Stimulated activated CD8-positive, alpha-beta memory T cell treated with anti-CD3 and anti-CD28 coated beads, Interleukin-15, amount 100 ng/mL, for 1 hour (primary cell): ENCODE measurements at regions not wholly inside any gene's neighbourhood (a gene's known extent, or its start where the extent isn't known, plus 50 kb on each side); places are given as distances from the start of the nearest gene placed in this dataset.

Experiments
- DNase-seq: peaks from one replicate; pipeline ENCODE4 v3.0.0-alpha.2; 2020; ENCODE audit warnings: low read depth

DNA sequence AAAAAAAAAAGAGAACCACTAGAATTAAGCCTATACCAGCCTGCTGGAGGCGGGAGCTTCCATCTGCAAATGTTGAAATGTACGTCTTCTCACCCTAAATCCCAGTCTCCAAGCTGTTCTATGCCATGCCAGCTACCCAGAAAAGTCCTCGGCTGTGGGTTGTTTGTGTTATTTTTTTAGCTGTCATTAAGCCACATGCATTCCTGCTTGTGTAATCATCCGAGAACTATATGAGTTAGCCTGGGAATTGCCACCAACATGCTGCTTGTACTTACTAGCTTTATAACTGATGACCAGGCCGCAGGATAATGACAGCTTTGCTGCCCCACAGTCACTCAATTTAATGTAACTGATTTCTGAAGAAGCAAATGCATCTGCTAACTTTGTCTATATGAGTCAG is 313.9 kb upstream of the SALL1 start:
- DNase-seq = no peak

DNA sequence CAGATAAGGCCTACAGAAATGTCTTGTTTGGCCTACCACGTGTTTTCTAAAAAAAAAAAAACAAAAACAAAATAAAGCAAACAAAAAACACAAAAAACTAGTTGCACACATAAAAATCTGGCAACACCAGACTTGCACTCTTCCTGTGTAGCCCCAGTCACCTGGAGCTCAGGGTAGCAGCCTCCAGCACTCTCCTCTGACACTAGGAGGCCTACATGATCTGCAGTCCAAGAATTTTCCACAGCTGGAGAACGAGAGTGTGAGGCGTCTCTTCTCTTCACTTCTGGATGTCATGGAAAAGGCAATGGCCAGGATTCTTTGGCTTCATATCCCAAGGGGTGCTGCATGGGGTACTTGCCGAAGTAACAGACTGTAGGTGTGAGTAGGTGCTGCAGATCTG is 310.2 kb upstream of the SALL1 start:
- DNase-seq = no peak

DNA sequence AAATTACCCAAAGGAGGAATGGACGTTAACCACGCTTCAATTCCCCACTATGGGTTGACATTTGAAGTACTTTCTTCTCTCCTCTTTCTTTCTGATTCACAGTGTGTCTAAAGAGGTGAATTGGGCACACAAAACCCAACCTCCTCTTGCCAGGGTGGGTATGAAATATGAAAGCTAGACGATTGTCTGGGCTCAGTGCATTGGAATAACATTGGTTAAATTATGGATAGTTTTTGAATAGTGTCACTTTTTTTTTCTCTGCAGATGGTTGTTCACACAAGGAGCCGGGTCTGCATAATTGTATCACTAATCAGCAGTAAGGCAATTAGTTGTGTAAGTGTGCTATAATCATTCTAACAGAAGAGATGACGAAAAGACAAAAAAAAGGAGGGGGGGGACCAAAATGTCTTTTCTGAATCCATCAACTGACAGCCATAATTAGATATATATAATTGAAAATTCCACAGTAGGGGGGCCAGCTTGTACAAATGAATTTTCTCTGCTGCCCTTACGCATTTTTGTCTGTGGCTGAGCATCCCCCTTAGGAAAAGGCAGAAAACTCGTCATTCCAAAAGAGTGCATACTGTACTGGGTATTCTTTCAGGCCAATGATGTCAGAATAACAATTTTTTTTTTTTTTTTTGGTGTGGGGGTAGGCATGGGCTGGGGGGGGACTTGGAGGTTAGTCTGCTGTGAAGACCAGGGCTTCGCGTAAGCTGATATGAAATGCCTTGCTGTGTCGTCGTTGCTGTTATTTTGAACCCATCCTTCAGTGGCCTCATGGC is 307.5 kb upstream of the SALL1 start:
- DNase-seq = no peak

DNA sequence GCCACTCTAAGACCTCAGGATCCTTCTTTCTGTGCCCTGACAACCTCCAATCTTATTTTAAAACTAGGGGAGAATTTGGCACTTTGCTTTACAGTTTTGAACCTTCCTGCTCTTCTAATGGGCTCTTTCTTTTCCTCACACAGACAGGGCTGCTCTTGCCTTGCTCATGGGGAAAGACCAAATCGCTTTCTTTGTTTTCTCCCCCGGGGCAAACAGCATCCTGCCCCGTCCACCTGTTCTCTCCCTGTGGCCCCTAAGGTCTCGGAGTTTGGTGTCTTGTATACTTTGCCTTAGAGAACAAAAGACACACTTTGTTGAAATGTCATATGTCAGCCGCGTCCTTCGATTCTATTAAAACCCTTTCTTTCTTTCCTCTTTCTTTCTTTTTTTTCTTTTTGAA is 306.7 kb upstream of the SALL1 start:
- no peak for DNase-seq

DNA sequence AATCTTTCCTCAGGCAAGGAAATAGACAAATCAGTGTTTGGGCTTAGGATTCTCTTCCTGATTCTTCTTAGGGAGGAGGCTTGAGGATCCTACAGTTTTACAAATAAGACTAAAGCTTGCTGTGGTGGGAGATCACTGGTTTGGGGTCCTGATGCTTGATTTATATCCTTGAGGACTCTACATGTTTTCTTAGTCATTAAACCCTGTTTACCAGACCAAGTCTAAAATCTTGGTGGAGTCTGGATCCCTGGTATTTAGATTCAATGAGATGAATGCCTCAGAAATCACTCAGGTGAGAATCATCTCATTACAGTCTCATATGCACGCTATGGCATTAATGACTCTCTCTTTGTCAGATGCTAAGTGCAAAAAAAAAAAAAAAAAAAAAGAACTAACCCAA is 304.3 kb upstream of the SALL1 start:
- no peak for DNase-seq

DNA sequence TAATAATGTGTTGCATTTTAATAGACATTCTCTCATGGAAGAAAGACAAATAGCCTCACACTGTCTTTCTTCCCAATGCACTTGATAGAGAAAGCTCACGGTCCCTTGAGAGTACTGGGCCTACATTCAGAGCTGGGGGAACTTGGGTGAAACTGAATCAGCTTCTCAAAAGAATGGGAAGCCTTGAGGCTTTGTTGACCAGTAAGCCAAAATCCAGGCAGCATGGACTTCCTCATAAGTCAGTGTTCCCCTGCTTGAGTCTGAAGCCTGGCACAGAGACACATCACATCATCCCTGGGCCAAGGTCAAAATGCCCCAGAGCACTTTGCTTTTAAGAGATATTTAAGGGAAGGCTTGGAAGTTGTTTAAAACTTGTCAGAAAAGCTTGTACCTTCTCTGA is 302.2 kb upstream of the SALL1 start:
- no peak for DNase-seq

DNA sequence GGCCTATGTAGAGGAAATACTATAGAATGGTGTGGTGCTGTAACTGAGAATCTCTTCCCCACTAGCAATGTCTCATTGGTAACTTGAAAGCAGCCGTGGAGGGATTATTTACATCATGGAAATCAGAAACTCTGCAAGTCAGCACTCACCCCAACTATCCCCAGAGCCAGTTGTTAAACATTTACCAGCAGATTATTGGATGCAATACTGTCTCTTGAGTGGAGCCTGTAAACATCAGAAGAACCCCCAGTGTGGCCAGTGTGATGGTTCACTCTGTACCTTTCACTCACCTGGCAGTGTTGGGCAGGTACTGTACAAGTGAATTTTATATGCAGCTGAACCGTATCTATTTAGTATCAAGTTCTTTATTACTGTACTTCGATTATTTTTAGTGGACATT is 299.8 kb upstream of the SALL1 start:
- DNase-seq = no peak

DNA sequence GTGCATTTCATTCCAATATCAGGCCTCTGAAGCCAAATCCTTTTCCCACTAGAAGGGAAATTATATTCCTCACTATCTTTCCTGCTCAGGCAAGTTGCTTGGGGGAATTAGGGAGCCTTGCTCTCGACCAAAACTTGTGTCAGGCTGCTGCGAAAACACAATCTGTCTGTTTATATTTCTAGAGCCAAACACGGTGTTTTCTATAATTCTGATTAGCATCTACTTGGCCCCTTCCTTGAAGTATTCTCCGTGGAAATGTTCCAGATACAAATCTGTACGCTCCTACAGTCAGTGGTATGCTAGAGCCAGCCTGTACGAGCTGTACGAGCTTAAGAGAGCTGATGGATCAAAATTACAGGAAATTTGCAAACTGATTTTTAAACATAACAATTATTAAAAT is 299.3 kb upstream of the SALL1 start:
- DNase-seq = no peak

DNA sequence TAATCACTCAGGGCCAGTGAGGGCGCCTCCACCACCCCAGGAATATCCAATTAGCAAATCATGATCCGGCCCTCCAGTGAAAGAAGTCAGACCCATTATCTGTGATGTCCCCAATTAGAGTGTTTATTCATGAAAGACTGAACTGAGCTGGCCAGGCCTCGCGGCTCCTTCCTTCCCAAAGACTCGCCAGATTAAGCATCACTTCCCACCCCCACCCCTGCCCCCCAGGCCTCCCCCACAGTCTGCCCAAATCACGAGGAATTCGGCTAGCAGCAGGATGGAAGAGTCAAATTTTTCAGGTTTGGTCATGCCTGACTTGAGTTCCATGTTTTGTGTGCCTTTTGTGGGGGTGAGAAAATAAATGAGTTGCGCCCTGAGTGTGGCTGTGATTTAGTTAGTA is 298.4 kb upstream of the SALL1 start:
- no peak for DNase-seq

DNA sequence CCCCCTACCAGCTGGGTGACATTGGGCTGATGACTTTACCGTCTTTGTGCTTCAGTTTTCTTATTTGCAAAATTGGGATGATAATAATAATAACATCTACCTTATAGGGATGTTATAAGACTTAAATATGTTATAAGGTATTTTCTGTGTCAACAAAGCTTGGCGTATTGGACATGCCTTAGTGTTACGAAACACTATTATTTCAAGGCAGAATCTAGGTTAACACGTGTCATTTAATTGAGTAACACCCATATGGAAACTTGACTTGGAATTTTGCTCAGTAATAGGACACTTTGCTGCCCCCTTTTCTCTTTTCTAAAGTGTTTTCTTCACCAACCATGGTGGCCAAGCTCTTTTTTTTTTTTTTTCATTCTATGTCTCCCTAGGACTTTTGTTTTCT is 294.2 kb upstream of the SALL1 start:
- no peak for DNase-seq

DNA sequence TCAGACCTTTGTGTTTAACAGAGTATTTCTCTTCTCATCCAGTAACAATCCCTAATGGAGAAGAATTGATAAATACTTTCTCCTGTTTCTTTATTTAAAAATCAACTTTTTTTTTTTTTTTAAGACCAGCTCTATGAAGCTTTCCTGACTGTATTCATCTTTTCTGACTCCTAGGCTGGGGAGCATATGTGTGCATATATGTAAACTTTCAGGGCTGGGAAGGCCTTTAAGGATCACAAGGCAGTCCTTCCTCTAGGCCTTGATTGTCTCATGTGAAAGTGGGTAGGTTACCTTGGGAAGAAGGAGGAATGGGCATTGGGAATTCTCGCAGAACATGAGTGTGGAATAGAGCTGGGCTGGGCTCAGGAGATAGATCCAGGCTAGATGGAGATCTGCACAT is 292.9 kb upstream of the SALL1 start:
- DNase-seq = no peak

DNA sequence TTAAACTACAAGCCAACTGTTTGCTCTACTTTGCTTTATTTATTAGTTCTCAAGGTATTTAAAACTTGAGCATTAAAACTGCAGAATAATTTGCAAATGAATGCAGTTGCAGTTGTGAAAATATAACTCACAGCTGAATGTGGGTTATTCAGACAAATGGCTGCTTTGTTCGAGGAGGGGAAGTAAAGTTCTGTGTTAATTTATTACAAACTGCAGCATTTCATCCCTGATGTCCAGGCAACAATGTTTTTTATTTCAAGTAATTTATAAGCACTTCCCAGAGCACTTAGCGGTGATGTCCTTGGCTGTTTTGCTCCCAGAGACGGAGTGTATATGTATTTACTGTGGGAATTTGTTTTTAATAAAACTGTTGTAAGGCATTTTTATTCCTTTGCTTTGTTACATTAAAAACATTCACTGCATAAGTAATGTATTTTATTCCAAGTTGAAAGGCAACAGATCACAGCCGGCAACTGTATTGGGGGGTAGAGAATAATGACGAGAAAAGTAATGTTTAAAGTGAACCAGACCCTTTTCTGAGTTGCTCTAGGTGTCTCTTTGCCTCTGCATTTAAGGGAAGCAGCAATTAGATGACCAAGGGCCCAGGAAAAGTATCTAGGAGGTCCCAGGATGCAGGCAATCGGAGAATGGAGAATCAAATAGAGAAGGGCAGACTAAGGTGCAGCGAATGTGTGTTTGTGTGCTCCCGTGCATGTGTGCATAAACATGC is 291.2 kb upstream of the SALL1 start:
- no peak for DNase-seq

DNA sequence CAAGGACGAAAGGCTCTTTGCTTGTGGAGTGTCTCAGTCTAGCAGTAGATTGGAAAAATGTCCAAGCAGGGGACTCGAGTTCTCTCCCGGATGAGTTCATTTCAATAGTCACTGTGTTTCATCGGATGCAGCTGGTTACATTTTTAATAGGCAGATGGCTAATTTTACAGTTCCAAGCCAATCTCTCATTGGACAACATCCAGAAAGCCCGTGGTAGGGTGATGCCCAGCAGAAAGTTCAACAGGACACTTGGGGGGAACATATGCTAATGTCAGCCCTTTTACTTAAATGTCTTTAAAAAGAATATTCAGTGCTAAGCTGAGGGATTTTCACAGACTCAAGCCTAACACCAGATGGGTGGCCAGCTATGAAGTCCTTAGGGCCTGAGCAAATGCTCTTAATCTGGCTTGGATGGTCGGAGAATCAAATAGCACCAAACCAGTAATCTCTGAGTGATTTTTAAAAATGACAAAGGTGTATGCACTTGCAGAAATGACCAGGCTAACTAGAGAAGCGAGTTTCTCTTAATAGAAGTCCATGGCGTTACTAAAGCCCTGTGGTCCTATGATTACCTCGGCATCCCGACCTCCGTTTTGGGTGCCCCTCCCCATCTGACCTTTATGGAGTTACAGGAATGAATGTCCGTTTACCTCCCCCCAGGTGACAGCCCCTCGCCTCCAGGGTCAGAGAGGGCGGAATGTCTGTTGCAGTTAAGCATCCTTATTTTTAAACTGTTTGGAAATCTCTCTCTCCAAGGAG is 289.2 kb upstream of the SALL1 start:
- DNase-seq = no peak

DNA sequence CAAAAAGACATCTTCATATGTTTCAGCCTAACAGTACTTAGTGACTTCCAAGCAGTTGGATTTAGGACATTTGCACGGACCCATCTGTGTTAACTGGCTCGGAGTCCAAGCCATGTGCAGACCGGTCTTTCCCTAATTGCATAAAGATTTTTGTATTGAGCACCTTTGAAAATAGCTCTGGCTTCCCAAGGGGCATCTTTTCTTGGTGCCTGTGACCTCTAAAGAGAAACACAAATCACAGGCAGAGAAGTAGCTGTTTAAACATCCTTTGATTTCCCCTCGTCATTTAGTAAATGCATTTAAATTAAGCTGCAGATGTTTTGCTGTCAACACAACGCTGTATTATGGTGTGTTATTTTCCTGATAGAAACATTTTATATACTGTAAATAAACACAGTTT is 288.2 kb upstream of the SALL1 start:
- no peak for DNase-seq

DNA sequence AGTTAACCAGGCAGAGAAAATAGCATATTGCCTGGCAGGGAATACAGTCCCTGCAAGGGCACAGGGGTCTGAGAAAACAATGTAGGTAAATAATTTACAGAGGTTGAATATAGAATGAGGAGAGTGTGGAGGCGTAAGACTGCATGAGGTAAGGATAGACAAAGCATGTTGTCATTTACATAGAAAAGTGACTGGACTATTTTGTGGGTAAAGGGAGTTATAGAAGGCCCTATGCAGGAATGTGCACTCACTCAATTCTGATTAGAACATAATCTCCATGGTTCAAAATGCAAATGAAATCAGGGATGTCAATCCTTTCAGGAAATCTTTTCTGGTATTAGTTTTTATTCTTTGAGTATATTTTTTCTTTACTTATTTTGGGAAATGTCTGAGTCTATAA is 285.7 kb upstream of the SALL1 start:
- DNase-seq = no peak

DNA sequence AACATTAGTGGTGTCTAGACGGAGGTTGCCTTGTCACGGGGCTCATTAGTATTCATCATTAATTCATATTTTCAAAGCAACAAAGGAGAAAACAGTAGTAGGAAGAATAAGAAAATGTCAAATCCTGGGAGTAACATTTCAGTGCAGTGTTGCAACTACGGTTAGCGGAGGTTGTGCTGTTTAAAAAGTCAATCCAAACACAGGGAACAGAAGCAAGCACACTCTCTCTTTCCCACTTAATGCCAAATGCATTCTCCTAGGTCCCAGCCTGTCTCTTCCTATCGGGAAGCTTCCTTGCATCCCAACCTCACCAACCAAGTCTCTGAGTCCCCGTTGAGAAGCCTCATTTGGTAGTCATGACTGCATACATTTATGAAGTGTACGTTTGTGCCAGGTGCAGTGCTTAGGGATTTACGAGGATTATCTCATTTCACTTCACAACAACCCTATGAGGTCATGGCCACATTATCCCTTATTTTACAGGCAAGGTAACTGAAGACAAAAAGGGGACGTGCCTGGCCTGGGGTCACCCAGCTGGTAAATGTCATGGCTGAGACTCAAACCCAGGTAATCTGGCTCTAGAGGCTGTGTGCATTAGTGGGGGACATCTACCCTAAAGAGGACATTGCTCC is 283.6 kb upstream of the SALL1 start:
- DNase-seq = no peak

DNA sequence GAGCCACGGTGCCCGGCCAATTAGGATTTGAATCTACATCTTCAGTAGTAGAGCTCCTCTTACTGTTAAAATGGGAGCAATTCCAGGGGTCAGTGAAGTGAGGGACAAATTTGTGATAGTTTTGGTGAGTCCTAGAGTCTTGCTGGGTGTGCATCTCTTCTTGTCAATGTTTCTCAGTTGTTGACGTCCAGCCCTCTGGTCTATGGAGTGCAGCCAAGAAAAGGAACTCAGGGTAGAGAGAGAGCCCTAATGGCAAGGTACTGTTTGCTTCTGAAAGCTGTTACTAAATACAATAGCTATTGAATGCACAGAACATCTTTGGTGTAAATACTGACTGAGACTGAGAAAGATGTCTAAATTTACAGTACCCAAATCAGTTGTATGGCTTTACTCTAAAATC is 282.5 kb upstream of the SALL1 start:
- no peak for DNase-seq

DNA sequence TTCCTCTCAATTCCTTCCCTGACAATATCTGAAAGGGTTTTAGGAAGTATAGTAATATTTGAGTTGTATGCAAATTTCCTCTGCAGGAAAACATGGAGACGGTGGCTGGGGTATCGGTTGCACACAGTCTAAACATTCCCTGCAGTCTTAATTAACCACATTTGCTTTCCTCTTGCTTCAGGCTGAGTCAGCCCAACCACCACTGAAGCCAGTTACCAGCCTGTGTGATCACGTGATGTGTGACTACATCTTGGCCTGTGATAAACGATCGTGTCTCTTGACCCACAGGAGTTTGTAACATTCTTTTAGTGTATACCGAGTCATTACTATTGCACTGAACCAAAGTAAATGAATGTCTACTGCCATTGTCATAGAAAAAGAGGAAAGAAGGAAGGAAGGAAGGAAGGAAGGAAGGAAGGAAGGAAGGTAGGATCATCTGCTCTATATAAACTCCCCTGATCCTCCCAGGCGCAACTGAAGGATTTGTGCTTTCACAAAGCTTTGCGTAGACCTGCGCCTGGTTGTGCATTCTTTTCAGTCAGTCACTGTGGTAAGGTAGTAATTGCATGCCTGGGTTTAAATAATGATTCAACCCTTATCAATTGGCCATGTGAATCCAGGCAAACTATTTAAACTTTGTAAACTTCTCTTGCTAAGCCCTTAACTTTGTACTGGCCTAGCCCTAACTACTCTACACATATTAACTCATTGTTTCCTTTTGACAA is 280.6 kb upstream of the SALL1 start:
- DNase-seq = no peak

DNA sequence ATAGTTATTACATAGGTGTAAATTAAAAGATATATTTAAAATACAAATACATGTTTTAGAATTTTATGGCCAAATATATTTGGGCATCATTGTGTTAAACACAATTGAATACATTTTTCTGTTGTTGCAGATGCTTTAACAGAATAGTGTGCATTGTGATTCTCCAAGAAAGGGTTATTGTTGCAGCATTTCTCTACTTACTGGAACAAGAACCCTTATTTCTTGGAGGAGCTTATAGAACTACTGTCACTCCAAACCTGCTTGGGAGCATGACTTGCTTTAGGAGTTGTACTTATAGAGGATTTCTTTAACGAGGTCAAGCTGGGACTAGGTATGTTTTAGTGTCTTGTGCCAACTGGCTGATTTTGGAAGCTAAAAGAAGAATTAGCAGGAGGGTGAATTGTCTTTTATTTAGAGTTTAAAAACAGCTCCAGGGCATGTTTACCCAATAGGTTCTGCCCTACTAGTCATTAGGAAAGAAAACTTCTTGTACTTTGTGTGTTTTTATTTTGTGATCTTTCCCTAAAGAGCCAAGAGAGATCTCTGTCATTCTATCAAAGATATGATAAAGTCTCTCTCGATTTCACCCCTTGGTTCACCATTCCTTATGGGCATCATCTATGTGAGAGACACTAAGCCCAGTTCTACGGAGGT is 279.8 kb upstream of the SALL1 start:
- no peak for DNase-seq

DNA sequence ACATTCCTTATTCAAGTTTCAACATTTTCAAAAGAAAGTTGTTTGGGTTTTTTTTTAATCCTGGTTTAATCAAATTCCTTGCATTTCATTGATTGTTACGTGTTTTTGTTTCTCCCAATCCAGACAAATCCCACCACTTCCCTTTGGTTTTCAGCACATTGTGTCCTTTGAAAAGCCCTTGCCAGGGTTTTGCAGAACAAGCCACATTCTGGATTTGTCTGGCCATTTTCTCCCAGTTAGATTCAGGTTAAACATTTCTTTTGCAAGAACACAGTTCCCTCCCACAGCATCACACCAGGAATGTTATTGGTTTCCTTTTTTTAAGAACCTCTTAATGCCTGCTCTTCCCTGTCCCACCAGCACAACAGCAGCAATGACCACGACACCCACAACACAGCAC is 278.0 kb upstream of the SALL1 start:
- no peak for DNase-seq

DNA sequence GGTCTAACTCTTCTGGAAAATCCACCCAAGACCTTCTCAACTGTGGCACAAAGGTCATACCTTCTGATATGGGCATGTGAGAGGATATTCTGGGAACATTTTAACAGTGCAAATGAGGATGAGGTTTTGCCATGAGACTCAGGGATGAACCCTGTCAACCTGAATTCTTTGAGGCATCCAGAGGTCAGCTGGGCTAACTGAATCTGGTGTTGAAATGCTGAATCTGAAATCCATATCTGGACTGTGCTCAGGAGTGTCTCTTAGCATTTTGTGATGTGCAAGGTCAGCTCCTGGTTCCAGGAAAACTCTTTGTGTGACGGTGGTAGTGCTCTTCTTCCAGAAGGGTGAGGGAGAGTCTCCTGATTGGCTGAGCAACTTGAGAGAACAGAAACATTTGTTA is 276.0 kb upstream of the SALL1 start:
- no peak for DNase-seq

DNA sequence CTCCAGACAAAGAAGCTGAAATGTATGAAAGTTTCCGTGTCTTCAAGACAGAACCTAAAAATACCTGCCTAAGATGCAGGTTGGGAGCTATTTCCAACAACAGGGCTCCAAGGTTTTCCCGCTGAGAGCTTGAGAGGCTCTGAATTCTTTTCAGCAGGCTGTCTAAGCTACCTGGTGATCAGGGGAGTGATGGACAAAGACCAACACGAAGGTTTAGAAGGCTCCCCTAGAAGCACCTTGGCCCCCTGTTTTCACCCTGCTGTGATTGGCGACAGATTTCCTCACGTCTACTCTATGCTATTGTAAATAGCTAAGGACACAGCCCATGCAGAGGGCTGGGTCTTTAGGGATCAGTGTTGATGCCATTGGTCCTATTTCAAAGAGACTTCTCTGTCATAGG is 275.2 kb upstream of the SALL1 start:
- DNase-seq = no peak
